ENCODE measurements at regions not wholly inside any gene's neighbourhood (a gene's known extent, or its start where the extent isn't known, plus 50 kb on each side); places are given as distances from the start of the nearest gene placed in this dataset.

- no peak overlapping the region for H3K4me3 Mint-ChIP-seq
- ATAC-seq (ENCODE audit: low read depth): no peak
- CTCF ChIA-PET: interaction anchor here (1.0 kb wide), 1 partner anchor 32 kb away, joined by 3 read pairs; no protein-coding TSS in a partner anchor
- no peaks in the 10 kb centered on the region for H3K9me3 ChIP-seq (ENCODE audit: control extremely low read depth in 1 of 3, control insufficient read depth in 2 of 3, insufficient read depth in 1 of 3, low read length in 2 of 3)
- no peak for DNase-seq
- no peaks in the 10 kb centered on the region for H4K20me1 ChIP-seq (ENCODE audit: control insufficient read depth, insufficient read depth, low read length, poor library complexity, severe bottlenecking)
- H2AFZ ChIP-seq (ENCODE audit: insufficient read depth, low read depth, low read length, poor library complexity, severe bottlenecking): no peak overlapping the region
- no peaks in the 10 kb centered on the region for H3K36me3 ChIP-seq (replicated peaks in 1 of 2; ENCODE audit: control extremely low read depth in 1 of 2, control insufficient read depth in 1 of 2, extremely low read depth in 1 of 2, insufficient read depth in 2 of 2, low read length in 1 of 2)
- no peak for TF ChIP-seq CTCF (IDR thresholded peaks at IDR 0.05)
- H3K4me3 ChIP-seq (ENCODE audit: control extremely low read depth in 1 of 5, extremely low read depth in 1 of 5, insufficient read depth in 1 of 5, low read depth in 2 of 5, low read length in 4 of 5): no peak overlapping the region
- H3K9me3 Mint-ChIP-seq (ENCODE audit: insufficient read depth): no peaks in the 10 kb centered on the region
- no peak overlapping the region for H3K4me2 ChIP-seq (replicated peaks; ENCODE audit: low read depth, low read length, poor library complexity, severe bottlenecking)
- no peaks in the 10 kb centered on the region for H3K79me2 ChIP-seq (ENCODE audit: control insufficient read depth, insufficient read depth, low read length)
- no peak overlapping the region for H3K27ac Mint-ChIP-seq
- POLR2A ChIA-PET: no interaction called here
- H3K4me1 Mint-ChIP-seq: peaks cover 8% of the 10 kb centered on the region
- H3K27ac ChIP-seq (ENCODE audit: low read length in 2 of 2): no peak overlapping the region
- no peak overlapping the region for H3K9ac ChIP-seq (ENCODE audit: low read length)
- intact Hi-C loops (cut with micrococcal nuclease): no loop called here
- peaks cover 0 to 10% of the 10 kb centered on the region in 2 donors for H3K4me1 ChIP-seq (ENCODE audit: control insufficient read depth in 2 of 2, insufficient read depth in 2 of 2, low read length in 2 of 2)
- WGBS (ENCODE audit: insufficient coverage): 87% methylated on average over 3 of the region's 3 CpGs
- H3K27me3 Mint-ChIP-seq: no peaks in the 10 kb centered on the region
- H3K27me3 ChIP-seq (replicated peaks in 1 of 4; ENCODE audit: control extremely low read depth in 1 of 4, control insufficient read depth in 3 of 4, insufficient read depth in 4 of 4, low read length in 3 of 4): no peaks in the 10 kb centered on the region
These were observed 236.3 kb downstream of the NFKBIZ start for GRCh38 chr3:102085431-102086176.

GRCh38 chr3:102087236-102087635 lies 237.9 kb downstream of the NFKBIZ start:
- H3K27ac Mint-ChIP-seq: no peak overlapping the region
- H3K9me3 ChIP-seq (ENCODE audit: control extremely low read depth in 1 of 3, control insufficient read depth in 2 of 3, insufficient read depth in 1 of 3, low read length in 2 of 3): no peaks in the 10 kb centered on the region
- no peak overlapping the region for H2AFZ ChIP-seq (ENCODE audit: insufficient read depth, low read depth, low read length, poor library complexity, severe bottlenecking)
- H3K4me3 ChIP-seq (ENCODE audit: control extremely low read depth in 1 of 5, extremely low read depth in 1 of 5, insufficient read depth in 1 of 5, low read depth in 2 of 5, low read length in 4 of 5): no peak overlapping the region
- H3K4me1 Mint-ChIP-seq: no peaks in the 10 kb centered on the region
- H3K4me2 ChIP-seq (replicated peaks; ENCODE audit: low read depth, low read length, poor library complexity, severe bottlenecking): no peak overlapping the region
- TF ChIP-seq EZH2 (IDR thresholded peaks at IDR 0.05; ENCODE audit: borderline replicate concordance, insufficient read depth, low read depth, low read length, poor library complexity, severe bottlenecking) (no peak), CTCF (IDR thresholded peaks at IDR 0.05) (no peak)
- no peak overlapping the region for H3K9ac ChIP-seq (ENCODE audit: low read length)
- no peaks in the 10 kb centered on the region for H3K36me3 ChIP-seq (replicated peaks in 1 of 2; ENCODE audit: control extremely low read depth in 1 of 2, control insufficient read depth in 1 of 2, extremely low read depth in 1 of 2, insufficient read depth in 2 of 2, low read length in 1 of 2)
- POLR2A ChIA-PET: no interaction called here
- no peaks in the 10 kb centered on the region for H3K4me1 ChIP-seq (ENCODE audit: control insufficient read depth in 2 of 2, insufficient read depth in 2 of 2, low read length in 2 of 2)
- 100% methylated on average over 2 of the region's 4 CpGs for WGBS (ENCODE audit: insufficient coverage)
- DNase-seq (no peak), ATAC-seq (ENCODE audit: low read depth) (no peak)
- no peak overlapping the region for H3K27ac ChIP-seq (ENCODE audit: low read length in 2 of 2)
- no peak overlapping the region for H3K4me3 Mint-ChIP-seq
- intact Hi-C loops (cut with micrococcal nuclease): no loop called here
- H3K27me3 ChIP-seq (replicated peaks in 1 of 4; ENCODE audit: control extremely low read depth in 1 of 4, control insufficient read depth in 3 of 4, insufficient read depth in 4 of 4, low read length in 3 of 4): no peaks in the 10 kb centered on the region
- no peaks in the 10 kb centered on the region for H4K20me1 ChIP-seq (ENCODE audit: control insufficient read depth, insufficient read depth, low read length, poor library complexity, severe bottlenecking)
- H3K9me3 Mint-ChIP-seq (ENCODE audit: insufficient read depth): no peaks in the 10 kb centered on the region
- no peaks in the 10 kb centered on the region for H3K27me3 Mint-ChIP-seq
- CTCF ChIA-PET: no interaction called here
- no peaks in the 10 kb centered on the region for H3K79me2 ChIP-seq (ENCODE audit: control insufficient read depth, insufficient read depth, low read length)

All from B cell (primary cell).